HG02852 (cell line): ENCODE measurements at regions not wholly inside any gene's neighbourhood (a gene's known extent, or its start where the extent isn't known, plus 50 kb on each side); places are given as distances from the start of the nearest gene placed in this dataset.

Source experiments
- ATAC-seq: cut with Tn5 transposase; IDR thresholded peaks from one replicate; pipeline ENCODE4 v1.9.1; 2021; ENCODE audit warnings: mild to moderate bottlenecking, moderate library complexity; ENCODE audit not compliant: unreplicated experiment

GRCh38 chr15:96716075-96716474 lies 385.6 kb downstream of the NR2F2 start:
- no peak for ATAC-seq

- no peak for ATAC-seq
Observed at GRCh38 chr15:96716478-96716877, 386.0 kb downstream of the NR2F2 start.

GRCh38 chr15:96720251-96720650 lies 389.8 kb downstream of the NR2F2 start:
- no peak for ATAC-seq

- ATAC-seq, result no peak
Observed at GRCh38 chr15:96720656-96721055, 390.2 kb downstream of the NR2F2 start.

GRCh38 chr15:96728591-96728990 lies 398.1 kb downstream of the NR2F2 start:
- ATAC-seq, result no peak

GRCh38 chr15:96732704-96733103 lies 402.2 kb downstream of the NR2F2 start:
- ATAC-seq, result no peak

- ATAC-seq, result no peak
Observed at GRCh38 chr15:96733721-96734120, 403.2 kb downstream of the NR2F2 start.

- ATAC-seq, result no peak
Observed at GRCh38 chr15:96735632-96736240, 405.2 kb downstream of the NR2F2 start.

GRCh38 chr15:96736384-96736783 lies 405.9 kb downstream of the NR2F2 start:
- no peak for ATAC-seq

- ATAC-seq, result no peak
Observed at GRCh38 chr15:96737408-96737807, 406.9 kb downstream of the NR2F2 start.

- ATAC-seq, result no peak
Observed at GRCh38 chr15:96746665-96747064, 416.2 kb downstream of the NR2F2 start.

GRCh38 chr15:96747291-96747690 lies 416.8 kb downstream of the NR2F2 start:
- ATAC-seq, result no peak

GRCh38 chr15:96750361-96750760 lies 419.9 kb downstream of the NR2F2 start:
- no peak for ATAC-seq

- ATAC-seq, result no peak
Observed at GRCh38 chr15:96756146-96756545, 425.6 kb downstream of the NR2F2 start.

- ATAC-seq, result no peak
Observed at GRCh38 chr15:96756656-96757055, 426.2 kb downstream of the NR2F2 start.

- no peak for ATAC-seq
Observed at GRCh38 chr15:96762566-96762965, 432.1 kb downstream of the NR2F2 start.

GRCh38 chr15:96764501-96764900 lies 434.0 kb downstream of the NR2F2 start:
- ATAC-seq, result no peak

GRCh38 chr15:96764946-96765345 lies 434.4 kb downstream of the NR2F2 start:
- ATAC-seq, result no peak

- no peak for ATAC-seq
Observed at GRCh38 chr15:96766366-96766765, 435.9 kb downstream of the NR2F2 start.

- ATAC-seq, result no peak
Observed at GRCh38 chr15:96767703-96768434, 437.4 kb downstream of the NR2F2 start.

- ATAC-seq, result no peak
Observed at GRCh38 chr15:96768435-96768789, 437.9 kb downstream of the NR2F2 start.

- ATAC-seq, result no peak
Observed at GRCh38 chr15:96771035-96771434, 440.5 kb downstream of the NR2F2 start.

- ATAC-seq, result no peak
Observed at GRCh38 chr15:96774216-96774615, 443.7 kb downstream of the NR2F2 start.
